HEK293 (cell line): ENCODE measurements at regions not wholly inside any gene's neighbourhood (a gene's known extent, or its start where the extent isn't known, plus 50 kb on each side); places are given as distances from the start of the nearest gene placed in this dataset.

ENCODE experiments used
- CTCF ChIA-PET: fragments of 350-600 bp; formaldehyde crosslinking; extraction: SDS; loops from one replicate; lab custom pipeline; 2021; ENCODE audit warnings: antibody characterized with exemption; lab: Yijun Ruan, JAX
- POLR2A ChIA-PET: fragments of 300-600 bp; formaldehyde crosslinking; extraction: SDS; loops from one replicate; lab custom pipeline; 2020; ENCODE audit warnings: antibody characterized with exemption, inconsistent platforms; lab: Yijun Ruan, JAX
- H3K27ac ChIP-seq: fragments of 200-500 bp; sonication (Bioruptor generic); 2 replicates; pipeline ENCODE4 v1.5.1; 2014; ENCODE audit warnings: low read depth, low read length, control low read depth, inconsistent platforms; ENCODE audit errors: extremely low read depth
- H3K36me3 ChIP-seq, 2 experiments: fragments of 200-500 bp in 1 of 2; sonication (Bioruptor generic) in 1 of 2; 1 replicate in 1 of 2; 2 replicates in 1 of 2; pipeline ENCODE4 v1.5.1; 2014 to 2017; ENCODE audit warnings: inconsistent platforms in 2 of 2, low read length in 2 of 2; ENCODE audit not compliant: control insufficient read depth in 2 of 2, insufficient read depth in 1 of 2
- H3K4me1 ChIP-seq: fragments of 200-500 bp; sonication (Bioruptor generic); 2 replicates; pipeline ENCODE4 v1.5.1; 2014; ENCODE audit warnings: mild to moderate bottlenecking, low read length, inconsistent platforms; ENCODE audit not compliant: control insufficient read depth, insufficient read depth
- H3K4me3 ChIP-seq: 2 replicates; pipeline ENCODE4 v1.5.1; 2011; ENCODE audit warnings: low read depth, mild to moderate bottlenecking, control low read depth, low read length, moderate library complexity
- H3K9me3 ChIP-seq: fragments of 200-500 bp; sonication (Bioruptor generic); 2 replicates; pipeline ENCODE4 v1.5.1; 2014; ENCODE audit warnings: low read depth, low read length, inconsistent platforms; ENCODE audit not compliant: control insufficient read depth, insufficient read depth
- BCL6B ChIP-seq: fragments of 450-650 bp; formaldehyde crosslinking; IDR thresholded peaks from 2 replicates; pipeline ENCODE4 v1.5.1; 2017; ENCODE audit warnings: missing biosample characterization, missing genetic modification characterization
- FEZF1 ChIP-seq: fragments of 450-650 bp; formaldehyde crosslinking; IDR thresholded peaks from 2 replicates; pipeline ENCODE4 v1.5.1; 2016; ENCODE audit warnings: missing biosample characterization, missing genetic modification characterization
- SALL2 ChIP-seq: fragments of 450-650 bp; formaldehyde crosslinking; IDR thresholded peaks from 2 replicates; pipeline ENCODE4 v1.5.0; 2017; ENCODE audit warnings: missing biosample characterization, mild to moderate bottlenecking, missing genetic modification characterization, borderline replicate concordance
- SCRT1 ChIP-seq: fragments of 450-650 bp; formaldehyde crosslinking; IDR thresholded peaks from 2 replicates; pipeline ENCODE4 v1.5.1; 2016; ENCODE audit warnings: missing biosample characterization, missing genetic modification characterization, borderline replicate concordance
- SP2 ChIP-seq: fragments of 450-650 bp; formaldehyde crosslinking; IDR thresholded peaks from 2 replicates; pipeline ENCODE4 v1.5.1; 2016; ENCODE audit warnings: missing biosample characterization, missing genetic modification characterization
- ZBTB8A ChIP-seq: fragments of 450-650 bp; formaldehyde crosslinking; IDR thresholded peaks from 2 replicates; pipeline ENCODE4 v1.5.1; 2016; ENCODE audit warnings: missing biosample characterization, missing genetic modification characterization
- ZEB2 ChIP-seq: fragments of 450-650 bp; formaldehyde crosslinking; IDR thresholded peaks from 2 replicates; pipeline ENCODE4 v1.5.1; 2016; ENCODE audit warnings: missing biosample characterization, missing genetic modification characterization
- ZNF19 ChIP-seq: fragments of 450-650 bp; formaldehyde crosslinking; IDR thresholded peaks from 2 replicates; pipeline ENCODE4; 2016; ENCODE audit warnings: missing biosample characterization, missing genetic modification characterization, low read depth
- ZNF26 ChIP-seq: fragments of 450-650 bp; formaldehyde crosslinking; IDR thresholded peaks from 2 replicates; pipeline ENCODE4 v1.5.1; 2016; ENCODE audit warnings: missing biosample characterization, missing genetic modification characterization
- ZNF354C ChIP-seq: fragments of 450-650 bp; formaldehyde crosslinking; IDR thresholded peaks from 2 replicates; pipeline ENCODE4 v1.5.1; 2016; ENCODE audit warnings: missing biosample characterization, missing genetic modification characterization, low read depth, borderline replicate concordance
- ZNF558 ChIP-seq: fragments of 450-650 bp; formaldehyde crosslinking; IDR thresholded peaks from 2 replicates; pipeline ENCODE4 v1.5.1; 2016; ENCODE audit warnings: missing biosample characterization, missing genetic modification characterization
- ZNF585B ChIP-seq: fragments of 450-650 bp; formaldehyde crosslinking; IDR thresholded peaks from 2 replicates; pipeline ENCODE4 v1.5.1; 2016; ENCODE audit warnings: missing biosample characterization, missing genetic modification characterization
- ZNF677 ChIP-seq: fragments of 450-650 bp; IDR thresholded peaks from 2 replicates; pipeline ENCODE4 v1.5.0; 2018; ENCODE audit warnings: missing biosample characterization, mild to moderate bottlenecking, missing genetic modification characterization, moderate library complexity
- ZNF776 ChIP-seq: fragments of 450-650 bp; formaldehyde crosslinking; IDR thresholded peaks from 2 replicates; pipeline ENCODE4 v1.5.0; 2017; ENCODE audit warnings: missing biosample characterization, missing genetic modification characterization, borderline replicate concordance
- ZSCAN23 ChIP-seq: fragments of 450-650 bp; formaldehyde crosslinking; IDR thresholded peaks from 2 replicates; pipeline ENCODE4 v1.5.1; 2016; ENCODE audit warnings: missing biosample characterization, missing genetic modification characterization
- TF ChIP-seq, protein P1 (sequence below): fragments of 450-650 bp; formaldehyde crosslinking; IDR thresholded peaks from 2 replicates; pipeline ENCODE4 v1.5.1; 2017; ENCODE audit warnings: missing biosample characterization, missing genetic modification characterization
- TF ChIP-seq, protein P2 (sequence below): fragments of 450-650 bp; formaldehyde crosslinking; IDR thresholded peaks from 2 replicates; pipeline ENCODE4 v1.5.1; 2016; ENCODE audit warnings: missing biosample characterization, missing genetic modification characterization

DNA sequence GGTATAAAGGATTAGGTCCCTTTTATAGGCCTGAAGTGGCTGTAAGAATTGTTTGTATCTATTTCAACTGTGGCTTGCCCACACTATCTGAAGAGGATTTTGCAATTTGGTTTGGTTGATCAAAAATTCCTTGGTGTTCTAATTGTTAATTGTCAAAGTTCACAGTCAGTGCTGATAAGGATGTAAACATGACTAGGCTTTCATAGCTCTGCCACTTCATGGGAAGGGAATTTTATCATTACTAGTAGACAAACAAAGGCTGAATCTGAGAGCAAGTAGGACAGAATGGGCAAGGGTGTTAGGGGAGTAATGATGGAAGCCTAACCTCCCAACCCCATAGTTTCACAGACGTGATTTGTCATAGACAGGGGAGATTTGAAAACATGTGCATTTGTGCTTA, 1131.7 kb downstream of the SH3BGRL start:
- Histone ChIP-seq H3K4me3 (no peak overlapping the region), H3K36me3 (no peaks in the 10 kb centered on the region), H3K27ac (no peak overlapping the region), H3K4me1 (no peaks in the 10 kb centered on the region), H3K9me3 (no peaks in the 10 kb centered on the region; the same call in 1 of the 2 replicates)
- ChIA-PET POLR2A (no interaction called here), CTCF (no interaction called here)
- TF ChIP-seq ZNF19 (tag by site-specific recombination) = no peak
- no peak for TF ChIP-seq ZEB2 (tag by site-specific recombination)
- no peak for TF ChIP-seq ZNF585B

DNA sequence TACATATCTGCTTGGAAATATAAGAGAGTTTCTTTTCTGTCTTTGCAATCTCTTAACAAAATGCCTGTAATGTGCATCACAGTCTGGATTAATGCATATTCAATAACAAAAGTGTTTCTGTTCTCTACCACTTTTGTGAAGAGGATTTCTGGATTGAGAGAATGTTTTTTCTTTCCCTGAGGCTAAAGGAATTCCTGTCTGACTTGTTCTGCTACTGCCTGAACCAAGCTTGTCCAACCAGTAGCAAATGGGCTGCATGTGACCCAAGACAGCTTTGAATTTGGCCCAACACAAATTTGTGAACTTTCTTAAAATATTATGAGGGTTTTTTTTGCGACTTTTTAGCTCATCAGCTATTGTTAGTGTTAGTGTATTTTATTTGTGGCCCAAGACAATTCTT, 1133.9 kb downstream of the SH3BGRL start:
- Histone ChIP-seq H3K9me3 (no peaks in the 10 kb centered on the region; the same call in 1 of the 2 replicates), H3K4me3 (no peak overlapping the region), H3K27ac (no peak overlapping the region), H3K36me3 (no peaks in the 10 kb centered on the region), H3K4me1 (no peaks in the 10 kb centered on the region)
- POLR2A ChIA-PET = no interaction called here
- CTCF ChIA-PET = no interaction called here
- no peak for TF ChIP-seq SCRT1 (tag by site-specific recombination)
- no peak for TF ChIP-seq ZBTB8A (tag by site-specific recombination)
- no peak for TF ChIP-seq SP2 (tag by site-specific recombination)
- TF ChIP-seq ZNF354C (tag by site-specific recombination) = no peak
- TF ChIP-seq ZNF558 = no peak

- ChIA-PET CTCF (interaction anchor here (1.0 kb wide), 1 partner anchor 9 kb away, joined by 3 read pairs; no protein-coding TSS in a partner anchor), POLR2A (no interaction called here)
- Histone ChIP-seq H3K9me3 (no peaks in the 10 kb centered on the region; the same call in none of the 2 replicates), H3K27ac (no peak overlapping the region), H3K4me1 (no peaks in the 10 kb centered on the region), H3K4me3 (no peak overlapping the region), H3K36me3 (no peaks in the 10 kb centered on the region)
- TF ChIP-seq, protein P1, sequence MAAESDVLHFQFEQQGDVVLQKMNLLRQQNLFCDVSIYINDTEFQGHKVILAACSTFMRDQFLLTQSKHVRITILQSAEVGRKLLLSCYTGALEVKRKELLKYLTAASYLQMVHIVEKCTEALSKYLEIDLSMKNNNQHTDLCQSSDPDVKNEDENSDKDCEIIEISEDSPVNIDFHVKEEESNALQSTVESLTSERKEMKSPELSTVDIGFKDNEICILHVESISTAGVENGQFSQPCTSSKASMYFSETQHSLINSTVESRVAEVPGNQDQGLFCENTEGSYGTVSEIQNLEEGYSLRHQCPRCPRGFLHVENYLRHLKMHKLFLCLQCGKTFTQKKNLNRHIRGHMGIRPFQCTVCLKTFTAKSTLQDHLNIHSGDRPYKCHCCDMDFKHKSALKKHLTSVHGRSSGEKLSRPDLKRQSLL (tag by site-specific recombination) = no peak
- no peak for TF ChIP-seq FEZF1 (tag by site-specific recombination)
- TF ChIP-seq ZNF26 (tag by site-specific recombination) = no peak
- TF ChIP-seq BCL6B (tag by site-specific recombination) = no peak
- no peak for TF ChIP-seq ZNF677 (tag by site-specific recombination)
- no peak for TF ChIP-seq ZSCAN23
- TF ChIP-seq, protein P2, sequence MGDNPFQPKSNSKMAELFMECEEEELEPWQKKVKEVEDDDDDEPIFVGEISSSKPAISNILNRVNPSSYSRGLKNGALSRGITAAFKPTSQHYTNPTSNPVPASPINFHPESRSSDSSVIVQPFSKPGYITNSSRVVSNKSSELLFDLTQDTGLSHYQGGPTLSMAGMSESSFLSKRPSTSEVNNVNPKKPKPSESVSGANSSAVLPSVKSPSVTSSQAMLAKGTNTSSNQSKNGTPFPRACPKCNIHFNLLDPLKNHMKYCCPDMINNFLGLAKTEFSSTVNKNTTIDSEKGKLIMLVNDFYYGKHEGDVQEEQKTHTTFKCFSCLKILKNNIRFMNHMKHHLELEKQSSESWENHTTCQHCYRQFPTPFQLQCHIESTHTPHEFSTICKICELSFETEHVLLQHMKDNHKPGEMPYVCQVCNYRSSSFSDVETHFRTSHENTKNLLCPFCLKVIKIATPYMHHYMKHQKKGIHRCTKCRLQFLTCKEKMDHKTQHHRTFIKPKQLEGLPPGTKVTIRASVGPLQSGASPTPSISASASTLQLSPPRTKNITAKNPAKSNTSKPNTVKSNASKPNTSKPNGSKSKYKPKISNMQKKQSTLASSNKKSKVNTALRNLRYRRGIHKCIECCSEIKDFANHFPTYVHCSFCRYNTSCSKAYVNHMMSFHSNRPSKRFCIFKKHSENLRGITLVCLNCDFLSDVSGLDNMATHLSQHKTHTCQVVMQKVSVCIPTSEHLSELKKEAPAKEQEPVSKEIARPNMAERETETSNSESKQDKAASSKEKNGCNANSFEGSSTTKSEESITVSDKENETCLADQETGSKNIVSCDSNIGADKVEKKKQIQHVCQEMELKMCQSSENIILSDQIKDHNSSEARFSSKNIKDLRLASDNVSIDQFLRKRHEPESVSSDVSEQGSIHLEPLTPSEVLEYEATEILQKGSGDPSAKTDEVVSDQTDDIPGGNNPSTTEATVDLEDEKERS (tag by site-specific recombination) = no peak
- no peak for TF ChIP-seq SALL2
- no peak for TF ChIP-seq ZNF776
Measured at GRCh38 chrX:82342531-82342930, 1140.6 kb downstream of the SH3BGRL start.
